Psoas muscle (tissue), 7 donors: ENCODE measurements at regions not wholly inside any gene's neighbourhood (a gene's known extent, or its start where the extent isn't known, plus 50 kb on each side); places are given as distances from the start of the nearest gene placed in this dataset.

ENCODE experiments used
- ATAC-seq, 4 donors: fragments of 200-7000 bp; cut with Tn5 transposase; one replicate each; pipeline ENCODE4 v1.9.1; 2020; ENCODE audit warnings: moderate library complexity in 3 of 4, mild to moderate bottlenecking in 2 of 4
- DNase-seq, 2 donors: peaks; one replicate each; pipeline ENCODE4 v3.0.0-alpha.2; 2020
- H3K27ac ChIP-seq: fragments of 200-600 bp; one replicate; pipeline ENCODE4 v1.8.0; 2022
- H3K27me3 ChIP-seq, 3 donors: fragments of 200-600 bp in 1 of 3; one replicate each; pipeline versions ENCODE4 v1.6.1 to v1.8.0; 2013 to 2022; ENCODE audit warnings: low read length in 2 of 3, mild to moderate bottlenecking in 2 of 3, moderate library complexity in 1 of 3; ENCODE audit not compliant: insufficient read depth in 3 of 3
- H3K36me3 ChIP-seq, 2 donors: fragments of 200-600 bp in 1 of 2; one replicate each; pipeline versions ENCODE4 v1.6.1 to v1.8.0; 2013 to 2022; ENCODE audit warnings: low read depth in 1 of 2, mild to moderate bottlenecking in 1 of 2, moderate library complexity in 1 of 2; ENCODE audit not compliant: insufficient read depth in 1 of 2
- H3K4me1 ChIP-seq: fragments of 200-600 bp; one replicate; pipeline ENCODE4 v1.8.0; 2022
- H3K4me3 ChIP-seq: fragments of 200-600 bp; one replicate; pipeline ENCODE4 v1.8.0; 2022; ENCODE audit warnings: mild to moderate bottlenecking
- H3K9me3 ChIP-seq: fragments of 200-600 bp; one replicate; pipeline ENCODE4 v1.8.0; 2022
- WGBS, 3 donors: extraction: QIAGEN DNeasy Blood & Tissue Kit; methylation state at CpG; one replicate each; pipeline versions ENCODE4 v1.1.6 to v1.1.7; 2013; 5-methylcytosine and 5-hydroxymethylcytosine counted together
- intact Hi-C, 2 donors: fragments of 100-400 bp; cut with DNase I; formaldehyde crosslinking; loops; one replicate each; pipeline versions ENCODE4 v1.11.0 to v1.14.2; 2022
- TF ChIP-seq, protein P1 (sequence below): fragments of 200-600 bp; IDR thresholded peaks from one replicate; pipeline ENCODE4 v1.8.0; 2022; ENCODE audit warnings: antibody characterized with exemption
- donor health status: healthy with polysubstance abuse.
- donor health status: DM: no; HTN: no; CAD: no; lungs with moderate emphysema.
- donor health status: Bipolar disorder and iron deficiency.
- donor health status: healthy.
- donor health status: DM: yes; HTN: yes; CAD: no.
- donor health status: DM: no; HTN: no; CAD: no.
- donor health status: DM: yes; HTN: yes; CAD: no.

DNA sequence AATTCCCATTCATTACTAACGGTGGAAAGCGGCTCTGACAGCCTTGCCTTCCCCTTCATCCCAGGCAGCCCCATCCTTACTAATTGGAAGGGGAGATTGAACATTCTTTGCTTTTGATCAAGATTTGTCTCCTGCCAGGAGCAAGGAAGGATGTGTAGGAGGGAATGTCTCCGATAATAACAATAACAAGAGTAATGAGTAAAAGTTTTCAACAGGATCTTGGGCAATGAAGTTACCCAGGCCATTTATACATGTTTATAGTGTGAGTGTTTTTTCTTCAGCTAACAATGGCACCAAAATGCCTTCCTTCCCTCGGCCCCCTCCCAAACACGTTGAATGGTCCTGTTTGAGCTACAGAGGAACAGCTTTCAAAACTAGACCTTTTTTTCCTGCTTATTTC lies 83.8 kb downstream of the GATA6 start:
- Histone ChIP-seq H3K4me3 (no peak overlapping the region), H3K9me3 (no peaks in the 10 kb centered on the region), H3K36me3 (no peaks in the 10 kb centered on the region), H3K27me3 (peaks cover 0 to 7% (median 0%) of the 10 kb centered on the region in 3 donors), H3K4me1 (no peaks in the 10 kb centered on the region), H3K27ac (no peak overlapping the region)
- 66 to 74% (median 72%) methylated on average over 5 of the region's 5 CpGs for WGBS, 3 donors
- ATAC-seq (no peak), DNase-seq (no peak)
- TF ChIP-seq, protein P1, sequence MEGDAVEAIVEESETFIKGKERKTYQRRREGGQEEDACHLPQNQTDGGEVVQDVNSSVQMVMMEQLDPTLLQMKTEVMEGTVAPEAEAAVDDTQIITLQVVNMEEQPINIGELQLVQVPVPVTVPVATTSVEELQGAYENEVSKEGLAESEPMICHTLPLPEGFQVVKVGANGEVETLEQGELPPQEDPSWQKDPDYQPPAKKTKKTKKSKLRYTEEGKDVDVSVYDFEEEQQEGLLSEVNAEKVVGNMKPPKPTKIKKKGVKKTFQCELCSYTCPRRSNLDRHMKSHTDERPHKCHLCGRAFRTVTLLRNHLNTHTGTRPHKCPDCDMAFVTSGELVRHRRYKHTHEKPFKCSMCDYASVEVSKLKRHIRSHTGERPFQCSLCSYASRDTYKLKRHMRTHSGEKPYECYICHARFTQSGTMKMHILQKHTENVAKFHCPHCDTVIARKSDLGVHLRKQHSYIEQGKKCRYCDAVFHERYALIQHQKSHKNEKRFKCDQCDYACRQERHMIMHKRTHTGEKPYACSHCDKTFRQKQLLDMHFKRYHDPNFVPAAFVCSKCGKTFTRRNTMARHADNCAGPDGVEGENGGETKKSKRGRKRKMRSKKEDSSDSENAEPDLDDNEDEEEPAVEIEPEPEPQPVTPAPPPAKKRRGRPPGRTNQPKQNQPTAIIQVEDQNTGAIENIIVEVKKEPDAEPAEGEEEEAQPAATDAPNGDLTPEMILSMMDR: no peak
- intact Hi-C loops: loop anchor here in 1 of 2 donors (5.0 kb wide), 1 partner anchor 34 kb away; no protein-coding TSS in a partner anchor
